Activated gamma-delta T cell treated with anti-CD3 and anti-CD28 coated beads, Interleukin-2, amount 50 U/mL, for 16 hours (primary cell): ENCODE measurements at regions not wholly inside any gene's neighbourhood (a gene's known extent, or its start where the extent isn't known, plus 50 kb on each side); places are given as distances from the start of the nearest gene placed in this dataset.

Source experiments
- DNase-seq: peaks from one replicate; pipeline ENCODE4 v3.0.0-alpha.2; 2020; ENCODE audit warnings: low read depth

- no peak for DNase-seq
These were observed 232.0 kb downstream of the ANAPC1 start for GRCh38 chr2:111652038-111652437.

- no peak for DNase-seq
These were observed 231.3 kb downstream of the ANAPC1 start for GRCh38 chr2:111652681-111653080.

- no peak for DNase-seq
These were observed 230.8 kb downstream of the ANAPC1 start for GRCh38 chr2:111653103-111653624.

GRCh38 chr2:111653913-111654312 lies 230.1 kb downstream of the ANAPC1 start:
- no peak for DNase-seq

- DNase-seq = no peak
These were observed 229.2 kb downstream of the ANAPC1 start for GRCh38 chr2:111654829-111655228.

GRCh38 chr2:111656436-111656835 lies 227.6 kb downstream of the ANAPC1 start:
- no peak for DNase-seq

GRCh38 chr2:111656894-111657293 lies 227.1 kb downstream of the ANAPC1 start:
- no peak for DNase-seq

GRCh38 chr2:111657351-111657975 lies 226.5 kb downstream of the ANAPC1 start:
- no peak for DNase-seq

GRCh38 chr2:111659361-111660333 lies 224.3 kb downstream of the ANAPC1 start:
- DNase-seq = no peak

GRCh38 chr2:111660811-111661210 lies 223.2 kb downstream of the ANAPC1 start:
- DNase-seq = no peak

- no peak for DNase-seq
These were observed 222.6 kb downstream of the ANAPC1 start for GRCh38 chr2:111661286-111661940.

- DNase-seq = no peak
These were observed 221.8 kb downstream of the ANAPC1 start for GRCh38 chr2:111662039-111662770.

- DNase-seq = no peak
These were observed 221.1 kb downstream of the ANAPC1 start for GRCh38 chr2:111662771-111663470.

GRCh38 chr2:111663471-111664274 lies 220.3 kb downstream of the ANAPC1 start:
- no peak for DNase-seq

- no peak for DNase-seq
These were observed 219.6 kb downstream of the ANAPC1 start for GRCh38 chr2:111664275-111664850.

GRCh38 chr2:111665011-111665410 lies 219.0 kb downstream of the ANAPC1 start:
- no peak for DNase-seq

- no peak for DNase-seq
These were observed 218.4 kb downstream of the ANAPC1 start for GRCh38 chr2:111665551-111666116.

GRCh38 chr2:111666160-111666559 lies 217.8 kb downstream of the ANAPC1 start:
- no peak for DNase-seq

- DNase-seq = no peak
These were observed 217.0 kb downstream of the ANAPC1 start for GRCh38 chr2:111667001-111667400.
